Type B pancreatic cell (in vitro differentiated cells): ENCODE measurements at regions not wholly inside any gene's neighbourhood (a gene's known extent, or its start where the extent isn't known, plus 50 kb on each side); places are given as distances from the start of the nearest gene placed in this dataset.

Experiments
- DNase-seq: peaks from one replicate; pipeline ENCODE4 v3.0.0; 2021; ENCODE audit warnings: mixed read lengths; ENCODE audit not compliant: unreplicated experiment; ENCODE audit errors: extremely low spot score
- H3K27ac Mint-ChIP-seq: 2 replicates; pipeline ENCODE4 v1.8.0; 2021; ENCODE audit warnings: mild to moderate bottlenecking, mixed read lengths
- H3K27me3 Mint-ChIP-seq: 2 replicates; pipeline ENCODE4 v1.8.0; 2021; ENCODE audit warnings: mixed read lengths
- H3K36me3 Mint-ChIP-seq: 2 replicates; pipeline ENCODE4 v1.8.0; 2021; ENCODE audit warnings: mixed read lengths
- H3K4me1 Mint-ChIP-seq: one replicate; pipeline ENCODE4 v1.8.0; 2021; ENCODE audit warnings: mixed read lengths; ENCODE audit not compliant: unreplicated experiment
- H3K4me3 Mint-ChIP-seq: 2 replicates; pipeline ENCODE4 v1.8.0; 2021; ENCODE audit warnings: mild to moderate bottlenecking, mixed read lengths
- H3K9me3 Mint-ChIP-seq: 2 replicates; pipeline ENCODE4 v1.8.0; 2021; ENCODE audit warnings: mixed read lengths
- TF ChIP-seq, protein P1 (sequence below): fragments of 200-600 bp; sonication (generic); conservative IDR thresholded peaks from 2 replicates; pipeline ENCODE4 v1.5.0; 2021; ENCODE audit warnings: antibody characterized with exemption, mild to moderate bottlenecking

DNA sequence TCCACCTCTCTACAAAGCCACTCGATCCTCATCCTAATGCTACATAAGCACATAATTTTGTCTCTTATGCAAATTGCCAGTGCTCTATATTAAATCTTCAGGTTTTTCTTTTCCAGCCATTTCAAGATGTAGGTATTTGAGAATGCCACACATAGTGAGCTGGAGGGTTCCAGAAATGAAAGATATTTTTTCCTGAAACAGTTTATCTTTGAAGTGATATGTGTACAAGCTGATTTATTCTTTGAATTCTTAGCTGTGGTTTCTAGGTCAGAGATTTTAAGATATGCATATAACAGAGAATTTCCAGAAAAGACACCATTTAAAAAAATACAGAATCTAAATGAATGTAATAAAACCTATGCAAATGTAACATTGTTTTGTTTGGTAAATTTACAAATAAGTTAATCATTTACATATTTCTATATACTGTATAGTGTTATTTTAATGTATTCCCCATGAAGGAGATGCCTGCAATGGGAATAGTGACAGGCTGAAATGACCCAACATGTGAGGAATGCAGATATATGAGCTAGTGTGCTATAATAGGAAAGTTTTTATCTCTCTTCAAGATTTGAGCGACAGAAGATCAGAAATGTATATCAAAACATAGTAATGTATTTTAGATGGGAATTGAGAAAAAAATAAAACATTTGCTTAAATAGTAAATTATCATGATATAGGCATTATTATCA, 570.2 kb downstream of the SLITRK1 start:
- no peaks in the 10 kb centered on the region for H3K9me3 Mint-ChIP-seq
- no peak overlapping the region for H3K27ac Mint-ChIP-seq
- no peaks in the 10 kb centered on the region for H3K4me1 Mint-ChIP-seq
- H3K36me3 Mint-ChIP-seq, result no peaks in the 10 kb centered on the region
- no peaks in the 10 kb centered on the region for H3K27me3 Mint-ChIP-seq
- DNase-seq, result no peak
- no peak overlapping the region for H3K4me3 Mint-ChIP-seq
- TF ChIP-seq, protein P1, sequence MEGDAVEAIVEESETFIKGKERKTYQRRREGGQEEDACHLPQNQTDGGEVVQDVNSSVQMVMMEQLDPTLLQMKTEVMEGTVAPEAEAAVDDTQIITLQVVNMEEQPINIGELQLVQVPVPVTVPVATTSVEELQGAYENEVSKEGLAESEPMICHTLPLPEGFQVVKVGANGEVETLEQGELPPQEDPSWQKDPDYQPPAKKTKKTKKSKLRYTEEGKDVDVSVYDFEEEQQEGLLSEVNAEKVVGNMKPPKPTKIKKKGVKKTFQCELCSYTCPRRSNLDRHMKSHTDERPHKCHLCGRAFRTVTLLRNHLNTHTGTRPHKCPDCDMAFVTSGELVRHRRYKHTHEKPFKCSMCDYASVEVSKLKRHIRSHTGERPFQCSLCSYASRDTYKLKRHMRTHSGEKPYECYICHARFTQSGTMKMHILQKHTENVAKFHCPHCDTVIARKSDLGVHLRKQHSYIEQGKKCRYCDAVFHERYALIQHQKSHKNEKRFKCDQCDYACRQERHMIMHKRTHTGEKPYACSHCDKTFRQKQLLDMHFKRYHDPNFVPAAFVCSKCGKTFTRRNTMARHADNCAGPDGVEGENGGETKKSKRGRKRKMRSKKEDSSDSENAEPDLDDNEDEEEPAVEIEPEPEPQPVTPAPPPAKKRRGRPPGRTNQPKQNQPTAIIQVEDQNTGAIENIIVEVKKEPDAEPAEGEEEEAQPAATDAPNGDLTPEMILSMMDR, result no peak

DNA sequence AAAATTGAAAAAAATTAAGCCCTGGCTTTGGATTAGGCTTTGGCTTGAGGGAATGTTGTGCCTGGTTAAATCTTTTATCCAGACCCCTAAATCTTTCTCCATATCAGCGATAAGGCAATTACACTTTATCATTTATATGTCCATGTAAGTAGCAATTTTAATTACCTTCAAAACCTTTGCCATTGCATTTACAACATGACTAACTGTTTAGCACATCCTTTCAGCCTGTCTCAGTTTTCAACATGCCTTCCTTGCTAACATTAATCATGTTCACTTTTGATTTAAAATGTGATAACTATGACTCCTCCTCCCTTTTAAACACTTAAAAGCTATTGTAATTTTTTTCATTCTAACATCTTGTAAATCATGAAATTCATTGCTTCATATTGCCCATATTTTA, 583.7 kb downstream of the SLITRK1 start:
- Mint-ChIP-seq H3K36me3 (no peaks in the 10 kb centered on the region), H3K27ac (no peak overlapping the region), H3K9me3 (no peaks in the 10 kb centered on the region), H3K4me1 (no peaks in the 10 kb centered on the region), H3K4me3 (no peak overlapping the region), H3K27me3 (no peaks in the 10 kb centered on the region)
- TF ChIP-seq, protein P1, result no peak
- no peak for DNase-seq

DNA sequence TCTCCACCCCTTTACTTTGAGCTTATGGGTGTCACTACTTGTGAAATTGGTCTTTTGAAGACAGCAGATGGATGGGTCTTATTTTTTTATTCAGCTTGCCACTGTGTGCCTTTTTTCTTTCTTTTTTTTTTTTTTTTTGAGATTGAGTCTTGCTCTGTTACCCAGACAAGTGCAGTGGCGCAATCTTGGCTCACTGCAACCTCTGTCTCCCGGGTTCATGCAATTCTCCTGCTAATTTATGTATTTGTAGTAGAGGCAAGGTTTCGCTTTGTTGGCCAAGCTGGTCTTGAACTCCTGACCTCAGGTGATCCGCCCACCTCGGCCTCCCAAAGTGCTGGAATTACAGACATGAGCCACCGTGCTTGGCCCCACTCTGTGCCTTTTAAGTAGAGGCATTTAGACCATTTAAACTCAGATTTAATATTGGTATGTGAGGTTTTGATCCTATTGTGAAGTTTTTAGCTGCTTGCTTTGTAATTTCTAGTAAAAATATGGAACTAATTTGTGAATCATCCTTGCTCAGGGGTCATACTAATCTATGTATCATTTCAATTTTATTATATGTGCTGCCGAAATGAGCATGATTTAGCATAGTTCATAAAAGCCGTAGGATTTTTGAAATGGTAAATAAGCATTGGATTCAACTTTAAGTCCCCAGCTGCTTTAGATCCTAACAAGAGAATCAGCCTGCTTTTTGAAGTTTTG, 584.5 kb downstream of the SLITRK1 start:
- Mint-ChIP-seq H3K4me3 (no peak overlapping the region), H3K27ac (no peak overlapping the region), H3K27me3 (no peaks in the 10 kb centered on the region), H3K4me1 (no peaks in the 10 kb centered on the region), H3K9me3 (no peaks in the 10 kb centered on the region), H3K36me3 (no peaks in the 10 kb centered on the region)
- TF ChIP-seq, protein P1, result no peak
- DNase-seq, result no peak

DNA sequence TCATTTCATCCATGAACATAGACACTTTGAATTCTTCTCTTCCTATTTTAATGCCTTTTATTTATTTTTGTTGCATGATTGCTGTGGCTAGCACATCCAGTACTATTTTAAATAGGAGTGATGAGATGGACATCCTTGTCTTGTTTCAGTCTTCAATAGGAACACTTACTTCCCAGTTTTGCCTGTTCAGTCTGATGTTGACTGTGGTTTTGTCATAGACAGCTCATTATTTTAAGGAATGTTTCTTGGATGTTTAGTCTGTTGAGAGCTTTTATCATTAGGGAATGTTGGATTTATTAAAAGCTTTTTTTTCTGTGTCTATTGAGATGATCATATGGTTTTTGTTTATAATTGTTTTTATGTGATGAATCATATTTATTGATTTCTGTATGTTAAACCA, 586.6 kb downstream of the SLITRK1 start:
- Mint-ChIP-seq H3K4me1 (no peaks in the 10 kb centered on the region), H3K27ac (no peak overlapping the region), H3K27me3 (no peaks in the 10 kb centered on the region), H3K9me3 (no peaks in the 10 kb centered on the region), H3K36me3 (no peaks in the 10 kb centered on the region), H3K4me3 (no peak overlapping the region)
- DNase-seq, result no peak
- TF ChIP-seq, protein P1, result no peak

DNA sequence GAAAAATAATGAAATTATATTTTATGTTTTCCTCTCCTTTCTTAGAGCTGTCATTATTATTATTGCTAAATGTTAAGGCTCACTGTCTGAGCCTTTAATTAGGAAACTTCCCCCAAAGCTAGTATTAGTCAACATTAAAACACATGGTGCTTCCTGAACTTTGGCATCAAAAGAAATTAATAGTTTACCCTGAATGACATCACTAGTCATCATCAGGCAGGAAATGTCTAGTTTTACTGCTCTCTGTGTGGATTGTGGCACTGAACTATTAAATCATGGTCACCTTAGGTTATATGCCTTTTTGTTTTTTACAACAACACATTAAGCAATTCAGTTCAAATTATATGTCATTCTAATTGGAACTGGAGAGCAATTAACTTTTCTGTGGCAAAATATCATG, 595.5 kb downstream of the SLITRK1 start:
- H3K27me3 Mint-ChIP-seq, result no peaks in the 10 kb centered on the region
- H3K4me3 Mint-ChIP-seq, result no peak overlapping the region
- DNase-seq, result no peak
- no peak overlapping the region for H3K27ac Mint-ChIP-seq
- no peaks in the 10 kb centered on the region for H3K36me3 Mint-ChIP-seq
- TF ChIP-seq, protein P1, result no peak
- no peaks in the 10 kb centered on the region for H3K9me3 Mint-ChIP-seq
- no peaks in the 10 kb centered on the region for H3K4me1 Mint-ChIP-seq
